GM12873 (cell line): ENCODE measurements at regions not wholly inside any gene's neighbourhood (a gene's known extent, or its start where the extent isn't known, plus 50 kb on each side); places are given as distances from the start of the nearest gene placed in this dataset.
A peak's percentile ranks its signal among the peaks of the same experiment; 100 is the strongest.

Source experiments
- TF ChIP-seq, protein P1 (sequence below): IDR thresholded peaks from 2 replicates; pipeline ENCODE4 v1.5.1; 2012; ENCODE audit warnings: low read depth, mild to moderate bottlenecking, moderate library complexity, low read length, control low read depth; ENCODE audit not compliant: insufficient read depth; ENCODE audit errors: missing control alignments

DNA sequence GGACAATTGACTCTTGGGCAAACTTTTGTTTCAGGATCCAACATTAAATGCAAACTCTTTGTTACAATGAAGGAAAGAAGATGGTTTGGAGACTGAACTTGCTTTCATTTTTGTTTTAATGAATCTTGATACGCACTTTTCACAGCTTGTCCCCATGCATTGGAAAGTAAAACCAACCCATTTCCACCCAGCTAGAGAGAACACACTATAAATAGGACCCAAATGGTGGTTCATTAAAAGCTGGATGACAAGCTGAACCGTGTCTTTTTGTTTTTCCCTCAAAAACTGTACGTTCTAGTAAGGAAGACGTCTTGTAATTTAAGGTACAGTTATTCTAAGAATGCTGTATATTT lies 95.3 kb upstream of the EGFL6 start:
- TF ChIP-seq, protein P1, sequence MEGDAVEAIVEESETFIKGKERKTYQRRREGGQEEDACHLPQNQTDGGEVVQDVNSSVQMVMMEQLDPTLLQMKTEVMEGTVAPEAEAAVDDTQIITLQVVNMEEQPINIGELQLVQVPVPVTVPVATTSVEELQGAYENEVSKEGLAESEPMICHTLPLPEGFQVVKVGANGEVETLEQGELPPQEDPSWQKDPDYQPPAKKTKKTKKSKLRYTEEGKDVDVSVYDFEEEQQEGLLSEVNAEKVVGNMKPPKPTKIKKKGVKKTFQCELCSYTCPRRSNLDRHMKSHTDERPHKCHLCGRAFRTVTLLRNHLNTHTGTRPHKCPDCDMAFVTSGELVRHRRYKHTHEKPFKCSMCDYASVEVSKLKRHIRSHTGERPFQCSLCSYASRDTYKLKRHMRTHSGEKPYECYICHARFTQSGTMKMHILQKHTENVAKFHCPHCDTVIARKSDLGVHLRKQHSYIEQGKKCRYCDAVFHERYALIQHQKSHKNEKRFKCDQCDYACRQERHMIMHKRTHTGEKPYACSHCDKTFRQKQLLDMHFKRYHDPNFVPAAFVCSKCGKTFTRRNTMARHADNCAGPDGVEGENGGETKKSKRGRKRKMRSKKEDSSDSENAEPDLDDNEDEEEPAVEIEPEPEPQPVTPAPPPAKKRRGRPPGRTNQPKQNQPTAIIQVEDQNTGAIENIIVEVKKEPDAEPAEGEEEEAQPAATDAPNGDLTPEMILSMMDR, result no peak

DNA sequence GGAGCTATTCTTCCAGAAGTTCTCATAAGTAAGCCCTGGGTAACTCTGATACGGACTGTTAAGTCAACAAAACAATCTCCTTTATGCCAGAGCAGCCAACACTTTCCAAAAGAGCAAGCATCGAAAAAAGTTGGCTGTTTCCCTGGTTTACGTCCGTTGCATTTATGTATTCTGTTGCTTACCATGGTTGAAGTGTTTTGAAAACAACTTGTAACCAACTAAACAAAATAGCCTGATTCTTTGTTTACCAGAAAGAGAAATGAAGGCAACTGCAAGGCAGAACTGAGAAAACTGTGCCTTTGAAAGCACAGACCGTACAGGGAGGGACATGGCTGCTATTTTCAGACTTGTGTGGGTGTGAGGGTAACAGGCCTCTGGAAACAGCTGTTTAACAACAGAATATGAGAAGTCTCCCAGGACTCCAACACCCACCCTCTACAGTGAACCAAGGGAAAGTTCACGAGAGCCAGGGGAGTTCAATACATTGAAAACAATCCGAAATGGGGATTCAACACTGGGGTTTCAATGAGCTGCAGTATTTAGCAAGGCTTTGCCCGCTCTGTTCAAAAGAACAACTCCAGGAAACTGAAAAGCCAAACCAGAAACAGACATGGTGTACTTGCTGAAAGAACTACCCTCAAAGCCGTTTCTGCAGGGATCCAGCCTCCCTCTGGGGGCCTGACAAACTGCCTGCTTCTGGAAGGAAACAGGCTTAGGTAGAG lies 95.8 kb upstream of the EGFL6 start:
- TF ChIP-seq, protein P1, result no peak

DNA sequence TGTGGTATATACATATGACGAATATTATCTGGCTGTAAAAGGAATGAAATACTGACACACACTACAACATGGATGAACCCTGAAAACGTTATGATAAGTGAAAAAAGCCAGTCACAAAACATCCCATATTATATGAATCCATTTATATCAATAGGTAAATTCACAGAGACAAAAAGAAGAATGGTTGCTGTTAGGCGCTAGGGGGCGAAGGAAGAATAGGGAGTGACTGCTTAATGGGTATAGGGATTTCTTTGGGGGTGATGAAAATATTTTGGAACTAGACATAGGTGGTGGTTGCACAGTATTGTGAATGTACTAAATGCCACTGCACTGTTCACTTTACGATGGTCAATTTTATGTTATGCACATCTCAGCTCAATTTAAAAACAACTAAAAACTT lies 96.4 kb upstream of the EGFL6 start:
- TF ChIP-seq, protein P1, result peak; percentile 48

DNA sequence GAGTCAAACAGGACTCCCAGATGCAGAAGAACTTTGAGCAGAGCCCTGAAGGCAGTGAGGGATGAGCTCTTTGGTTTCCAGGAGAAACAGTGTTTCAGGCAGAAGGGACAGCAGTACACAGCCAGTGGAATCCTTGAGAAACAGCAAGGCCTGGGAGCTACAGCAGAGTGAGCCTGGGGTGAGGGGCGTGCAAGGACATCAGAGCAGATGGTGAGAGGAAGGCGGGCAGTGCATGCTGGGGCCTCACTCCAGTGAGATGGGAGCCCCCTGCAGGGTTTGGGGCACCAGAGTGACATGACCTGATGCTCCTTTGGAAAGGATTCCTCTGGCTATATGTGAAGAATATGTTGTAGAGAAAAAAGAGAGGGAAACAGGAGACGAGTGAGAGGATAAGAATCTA lies 98.1 kb upstream of the EGFL6 start:
- TF ChIP-seq, protein P1, result no peak

DNA sequence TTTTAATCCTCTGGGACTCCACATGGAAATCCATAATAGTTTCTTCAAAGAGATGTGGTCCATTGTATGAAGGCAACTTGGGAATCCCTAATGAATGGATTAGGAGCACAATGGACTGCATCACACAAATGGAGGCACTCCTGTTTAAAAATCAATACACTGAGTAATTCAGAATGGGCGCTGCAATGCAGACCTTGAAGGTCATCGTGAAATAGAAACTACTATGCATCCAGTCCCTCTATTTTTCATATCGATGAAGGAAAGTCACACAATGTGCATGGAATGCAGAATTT lies 98.8 kb upstream of the EGFL6 start:
- TF ChIP-seq, protein P1, result no peak

DNA sequence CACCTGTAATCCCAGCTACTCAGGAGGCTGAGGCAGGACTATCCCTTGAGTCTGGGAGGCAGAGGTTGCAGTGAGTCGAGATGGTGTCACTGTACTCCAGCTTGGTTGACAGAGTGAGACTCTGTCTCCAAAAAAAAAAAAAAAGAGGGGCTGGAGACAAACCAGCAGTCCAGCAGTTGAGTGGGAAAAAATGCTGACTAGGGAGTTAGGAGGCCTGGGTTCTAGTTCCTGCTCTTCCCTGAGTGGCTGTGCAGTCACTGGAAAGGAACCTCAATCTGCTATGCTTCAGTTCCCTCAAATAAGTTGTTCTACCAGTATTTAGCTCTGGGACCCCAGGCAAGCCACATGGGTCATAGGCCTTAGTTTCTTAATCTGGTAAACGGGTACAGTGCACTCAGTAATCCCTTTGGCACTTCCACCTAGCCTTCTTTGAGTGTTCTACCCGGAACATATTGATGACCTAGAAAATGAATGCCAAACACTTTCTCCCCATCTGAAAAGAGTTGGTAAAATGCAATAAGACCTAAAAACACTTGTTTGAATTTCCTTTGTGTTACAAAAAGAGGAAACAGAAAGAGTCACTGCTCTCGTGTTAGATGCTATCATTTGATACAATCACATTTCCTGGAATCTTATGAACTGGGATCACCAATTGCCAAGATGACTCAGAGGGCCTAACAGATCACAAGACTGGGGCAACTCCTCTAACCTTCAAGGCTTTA lies 99.3 kb upstream of the EGFL6 start:
- TF ChIP-seq, protein P1, result no peak

DNA sequence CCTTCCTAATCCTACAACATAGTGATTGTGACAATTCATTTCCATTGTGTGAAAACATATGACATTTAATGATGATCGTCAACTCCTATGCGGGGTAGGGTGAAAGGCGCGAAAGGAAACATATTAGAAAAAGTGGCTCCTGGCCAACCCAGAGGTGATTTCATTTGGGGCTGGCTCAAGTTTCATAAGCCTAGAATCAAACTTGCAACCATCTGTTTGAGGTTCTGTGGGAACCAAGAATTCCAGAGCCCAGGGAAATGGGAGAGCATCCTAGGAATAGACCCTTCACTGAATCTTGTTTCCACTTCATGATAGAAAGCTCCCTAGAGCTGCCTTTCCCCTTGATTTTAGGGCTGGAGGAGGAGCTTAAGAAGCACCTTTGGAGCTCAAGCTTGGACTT lies 101.3 kb upstream of the EGFL6 start:
- TF ChIP-seq, protein P1, result no peak
